ENCODE measurements at regions not wholly inside any gene's neighbourhood (a gene's known extent, or its start where the extent isn't known, plus 50 kb on each side); places are given as distances from the start of the nearest gene placed in this dataset.

DNA sequence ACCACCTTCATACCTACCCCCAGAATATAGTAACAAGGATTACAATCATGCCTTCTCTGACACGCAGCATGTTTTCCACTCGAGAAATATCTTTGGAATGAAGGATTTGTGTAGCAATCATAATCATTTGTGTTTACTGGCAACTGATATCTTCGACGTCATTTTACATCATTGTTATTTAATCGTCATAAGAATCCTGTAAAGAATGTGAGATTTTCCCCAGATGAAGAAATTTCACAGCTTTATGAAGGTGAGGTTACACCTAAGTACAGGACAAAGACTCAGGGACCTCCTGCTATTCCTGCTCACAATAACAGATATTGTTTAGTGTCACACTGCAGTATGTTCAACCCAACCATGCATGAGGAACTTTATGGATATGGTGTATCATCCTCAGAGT, 198.2 kb upstream of the LDB2 start:
- H3K4me3 ChIP-seq (ENCODE audit: low read length), result no peak overlapping the region
- no peaks in the 10 kb centered on the region for H3K36me3 ChIP-seq (ENCODE audit: insufficient read depth, low read depth, low read length)
- no peaks in the 10 kb centered on the region for H3K27me3 ChIP-seq (ENCODE audit: insufficient read depth, low read length)
- H3K9ac ChIP-seq (ENCODE audit: low read depth, low read length), result no peak overlapping the region
- H3K4me1 ChIP-seq (ENCODE audit: insufficient read depth, low read length), result peaks cover 8% of the 10 kb centered on the region; the same call in 1 of the 2 replicates
- no peak overlapping the region for H3K27ac ChIP-seq (ENCODE audit: low read length)
- no peaks in the 10 kb centered on the region for H3K9me3 ChIP-seq (ENCODE audit: insufficient read depth, low read depth, low read length)

DNA sequence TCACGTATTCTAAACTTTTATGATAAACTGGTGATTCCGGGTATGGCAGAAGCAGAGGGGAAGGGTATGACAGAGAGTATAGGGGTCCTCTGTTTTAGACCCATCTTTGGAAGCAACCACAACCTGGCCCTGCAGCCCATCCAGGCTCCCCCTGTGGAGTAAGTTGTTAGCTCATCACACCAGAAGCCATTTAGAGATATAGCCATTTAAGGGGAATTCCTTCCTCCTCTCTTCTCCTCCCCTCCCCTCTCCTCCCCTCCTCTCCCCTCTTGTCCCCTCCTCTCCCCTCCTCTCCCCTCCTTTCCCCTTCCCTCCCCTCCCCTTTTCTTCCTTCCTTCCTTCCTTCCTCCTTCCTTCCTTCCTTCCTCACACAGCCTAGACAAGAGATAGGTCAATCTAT, 197.3 kb upstream of the LDB2 start:
- no peaks in the 10 kb centered on the region for H3K27me3 ChIP-seq (ENCODE audit: insufficient read depth, low read length)
- H3K4me1 ChIP-seq (ENCODE audit: insufficient read depth, low read length), result peaks cover 8% of the 10 kb centered on the region; the same call in 1 of the 2 replicates
- H3K9ac ChIP-seq (ENCODE audit: low read depth, low read length), result no peak overlapping the region

GRCh38 chr4:17094876-17095210, 196.4 kb upstream of the LDB2 start:
- H3K4me3 ChIP-seq (ENCODE audit: low read length), result no peak overlapping the region
- no peak overlapping the region for H3K9ac ChIP-seq (ENCODE audit: low read depth, low read length)
- peaks cover 8% of the 10 kb centered on the region; the same call in 1 of the 2 replicates for H3K4me1 ChIP-seq (ENCODE audit: insufficient read depth, low read length)
- no peaks in the 10 kb centered on the region for H3K9me3 ChIP-seq (ENCODE audit: insufficient read depth, low read depth, low read length)
- no peaks in the 10 kb centered on the region for H3K27me3 ChIP-seq (ENCODE audit: insufficient read depth, low read length)
- no peak overlapping the region for H3K27ac ChIP-seq (ENCODE audit: low read length)
- H3K36me3 ChIP-seq (ENCODE audit: insufficient read depth, low read depth, low read length), result no peaks in the 10 kb centered on the region

More for the DNA sequence above, 197.3 kb upstream of the LDB2 start:
- H3K9me3 ChIP-seq (ENCODE audit: insufficient read depth, low read depth, low read length), result no peaks in the 10 kb centered on the region
- H3K4me3 ChIP-seq (ENCODE audit: low read length), result no peak overlapping the region
- no peak overlapping the region for H3K27ac ChIP-seq (ENCODE audit: low read length)
- no peaks in the 10 kb centered on the region for H3K36me3 ChIP-seq (ENCODE audit: insufficient read depth, low read depth, low read length)

DNA sequence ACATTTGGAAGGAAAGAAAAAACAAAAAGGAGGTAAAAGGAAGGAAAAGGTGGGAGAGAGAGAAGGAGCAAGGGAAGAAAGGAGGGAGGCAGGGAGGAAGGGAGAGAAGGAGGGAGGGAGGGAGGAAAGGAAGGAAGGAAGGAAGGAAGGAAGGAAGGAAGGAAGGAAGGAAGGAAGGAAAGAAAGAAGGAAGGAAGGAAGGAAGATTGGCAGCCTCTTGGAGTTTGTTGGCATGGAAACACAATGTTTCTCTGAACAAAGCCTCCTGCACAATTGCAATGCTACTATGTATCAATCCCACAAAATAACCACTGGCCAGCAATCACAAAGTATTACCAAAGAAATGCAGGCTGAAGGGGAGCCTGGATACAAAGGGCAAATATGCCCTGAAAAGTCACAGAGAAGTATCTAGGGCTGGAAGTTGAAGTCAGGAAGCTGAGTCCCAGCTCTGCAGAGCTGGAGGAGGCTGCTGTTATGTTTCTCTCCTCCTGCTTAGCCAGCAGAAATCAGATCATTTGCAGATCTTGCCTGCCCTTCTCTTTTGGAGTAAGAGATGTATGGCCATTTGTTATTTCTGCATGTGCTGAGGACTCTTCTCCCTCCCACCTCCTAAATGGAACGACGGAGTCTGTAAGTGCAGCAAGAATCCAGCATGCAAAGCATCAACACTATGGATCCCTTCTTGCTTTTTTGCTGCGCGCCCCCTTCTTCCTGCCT, 195.9 kb upstream of the LDB2 start:
- no peak overlapping the region for H3K9ac ChIP-seq (ENCODE audit: low read depth, low read length)
- no peak overlapping the region for H3K4me3 ChIP-seq (ENCODE audit: low read length)
- no peak overlapping the region for H3K27ac ChIP-seq (ENCODE audit: low read length)
- H3K27me3 ChIP-seq (ENCODE audit: insufficient read depth, low read length), result no peaks in the 10 kb centered on the region
- H3K4me1 ChIP-seq (ENCODE audit: insufficient read depth, low read length), result peaks cover 8% of the 10 kb centered on the region; the same call in 1 of the 2 replicates
- no peaks in the 10 kb centered on the region for H3K36me3 ChIP-seq (ENCODE audit: insufficient read depth, low read depth, low read length)
- H3K9me3 ChIP-seq (ENCODE audit: insufficient read depth, low read depth, low read length), result no peaks in the 10 kb centered on the region

GRCh38 chr4:17093481-17093880, 195.0 kb upstream of the LDB2 start:
- Histone ChIP-seq H3K9ac (ENCODE audit: low read depth, low read length) (no peak overlapping the region), H3K27ac (ENCODE audit: low read length) (no peak overlapping the region)

DNA sequence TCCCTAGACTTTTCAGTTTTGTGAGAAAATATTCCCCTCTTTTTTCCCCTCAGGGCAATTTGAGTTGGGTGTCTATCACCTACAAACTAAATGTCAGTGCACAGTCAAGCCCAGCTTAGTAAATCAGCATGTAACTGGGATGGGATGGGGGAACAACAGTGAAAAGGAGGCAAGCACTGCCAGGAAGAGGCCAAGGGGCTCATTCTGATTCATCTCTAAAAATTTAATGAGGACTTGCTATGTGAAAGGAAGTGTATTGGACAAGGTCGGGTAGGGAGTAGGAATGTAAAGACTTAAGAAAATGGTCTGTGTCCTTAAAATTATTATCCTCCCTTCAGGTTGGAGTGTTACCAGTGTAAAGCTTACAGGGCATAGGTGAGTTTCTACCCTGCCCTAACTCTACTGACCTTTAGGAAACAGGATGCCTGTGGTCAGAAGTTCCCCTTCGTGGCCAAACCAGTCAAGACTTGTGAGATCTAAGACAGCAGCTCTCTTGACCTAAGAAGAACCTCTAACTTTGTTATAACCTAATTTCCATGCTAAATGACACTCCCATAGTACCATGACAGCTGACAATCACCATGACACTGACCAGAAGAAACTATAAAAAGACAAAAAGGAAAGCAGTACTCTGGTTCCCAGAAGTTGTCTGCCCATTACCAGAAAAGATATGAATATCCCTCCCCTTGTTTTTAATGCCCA, 194.4 kb upstream of the LDB2 start:
- Histone ChIP-seq H3K9me3 (ENCODE audit: insufficient read depth, low read depth, low read length) (no peaks in the 10 kb centered on the region), H3K4me1 (ENCODE audit: insufficient read depth, low read length) (peaks cover 8% of the 10 kb centered on the region; the same call in 1 of the 2 replicates), H3K4me3 (ENCODE audit: low read length) (no peak overlapping the region), H3K36me3 (ENCODE audit: insufficient read depth, low read depth, low read length) (no peaks in the 10 kb centered on the region), H3K9ac (ENCODE audit: low read depth, low read length) (no peak overlapping the region), H3K27me3 (ENCODE audit: insufficient read depth, low read length) (no peaks in the 10 kb centered on the region), H3K27ac (ENCODE audit: low read length) (no peak overlapping the region)

More at GRCh38 chr4:17093481-17093880, 195.0 kb upstream of the LDB2 start:
- peaks cover 8% of the 10 kb centered on the region; the same call in 1 of the 2 replicates for H3K4me1 ChIP-seq (ENCODE audit: insufficient read depth, low read length)
- no peaks in the 10 kb centered on the region for H3K9me3 ChIP-seq (ENCODE audit: insufficient read depth, low read depth, low read length)
- no peaks in the 10 kb centered on the region for H3K27me3 ChIP-seq (ENCODE audit: insufficient read depth, low read length)
- no peaks in the 10 kb centered on the region for H3K36me3 ChIP-seq (ENCODE audit: insufficient read depth, low read depth, low read length)
- H3K4me3 ChIP-seq (ENCODE audit: low read length), result no peak overlapping the region

DNA sequence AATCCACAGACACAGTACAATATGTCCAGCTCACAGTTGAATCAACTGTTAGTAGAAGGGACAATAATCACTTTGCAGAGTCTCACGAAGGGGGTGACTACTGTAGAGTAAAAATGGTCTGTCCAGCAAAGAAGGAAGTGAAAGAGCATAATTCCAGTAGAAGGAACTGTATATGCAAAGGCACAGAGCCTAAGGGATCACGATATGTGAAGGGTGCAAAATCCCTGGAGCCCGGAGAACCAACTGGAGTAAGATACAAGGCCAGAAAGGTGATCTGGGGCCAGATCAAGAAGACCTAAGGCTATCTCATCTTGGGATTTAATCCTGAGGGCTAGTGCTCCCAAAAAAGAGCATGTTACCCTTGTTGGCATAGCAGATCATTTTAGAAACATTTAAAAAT, 192.7 kb upstream of the LDB2 start:
- no peak overlapping the region for H3K9ac ChIP-seq (ENCODE audit: low read depth, low read length)
- H3K4me3 ChIP-seq (ENCODE audit: low read length), result no peak overlapping the region
- no peaks in the 10 kb centered on the region for H3K9me3 ChIP-seq (ENCODE audit: insufficient read depth, low read depth, low read length)
- no peaks in the 10 kb centered on the region for H3K27me3 ChIP-seq (ENCODE audit: insufficient read depth, low read length)
- H3K36me3 ChIP-seq (ENCODE audit: insufficient read depth, low read depth, low read length), result no peaks in the 10 kb centered on the region
- H3K27ac ChIP-seq (ENCODE audit: low read length), result no peak overlapping the region
- peaks cover 2% of the 10 kb centered on the region; the same call in 1 of the 2 replicates for H3K4me1 ChIP-seq (ENCODE audit: insufficient read depth, low read length)

DNA sequence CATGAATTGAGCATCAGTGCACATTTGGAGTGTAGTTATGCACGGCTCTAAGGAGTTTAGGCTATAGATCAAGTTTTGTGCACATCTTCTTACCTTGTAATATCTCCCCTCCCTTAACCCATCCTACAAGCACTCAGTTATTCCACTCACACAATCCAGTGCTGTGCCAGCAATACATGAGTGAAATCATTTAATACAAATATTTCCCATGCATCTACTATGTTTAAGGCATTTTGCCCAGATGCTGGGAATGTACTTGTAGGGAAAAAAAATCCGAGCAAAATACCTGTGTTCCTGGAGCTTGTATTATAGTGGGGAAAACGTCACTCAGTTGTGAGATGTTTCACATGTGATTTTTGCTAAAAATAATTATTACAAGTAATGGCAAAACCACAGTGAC, 191.6 kb upstream of the LDB2 start:
- Histone ChIP-seq H3K36me3 (ENCODE audit: insufficient read depth, low read depth, low read length) (no peaks in the 10 kb centered on the region), H3K4me3 (ENCODE audit: low read length) (no peak overlapping the region), H3K27ac (ENCODE audit: low read length) (no peak overlapping the region), H3K27me3 (ENCODE audit: insufficient read depth, low read length) (no peaks in the 10 kb centered on the region), H3K4me1 (ENCODE audit: insufficient read depth, low read length) (no peaks in the 10 kb centered on the region), H3K9ac (ENCODE audit: low read depth, low read length) (no peak overlapping the region), H3K9me3 (ENCODE audit: insufficient read depth, low read depth, low read length) (no peaks in the 10 kb centered on the region)

DNA sequence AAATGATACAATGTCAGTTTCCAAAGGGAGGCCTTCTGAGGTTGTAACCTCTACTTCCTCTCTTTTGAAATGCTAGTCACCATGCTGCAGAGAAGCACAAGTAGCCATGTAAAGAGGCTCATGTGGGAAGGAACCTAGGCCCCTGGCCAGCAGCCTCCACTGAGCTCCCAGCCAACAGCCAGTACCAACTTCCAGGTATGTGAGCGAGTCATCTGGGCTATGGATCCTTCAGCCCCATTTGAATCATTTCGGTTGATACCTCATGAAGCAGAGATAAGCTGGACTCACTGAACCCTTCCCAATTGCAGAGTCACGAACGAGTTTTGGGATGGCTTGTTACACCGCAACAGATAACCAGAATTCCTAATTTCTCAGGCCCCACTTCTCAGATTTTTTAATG, 187.0 kb upstream of the LDB2 start:
- Histone ChIP-seq H3K4me1 (ENCODE audit: insufficient read depth, low read length) (no peaks in the 10 kb centered on the region), H3K4me3 (ENCODE audit: low read length) (no peak overlapping the region), H3K36me3 (ENCODE audit: insufficient read depth, low read depth, low read length) (no peaks in the 10 kb centered on the region), H3K9ac (ENCODE audit: low read depth, low read length) (no peak overlapping the region), H3K27ac (ENCODE audit: low read length) (no peak overlapping the region), H3K27me3 (ENCODE audit: insufficient read depth, low read length) (no peaks in the 10 kb centered on the region), H3K9me3 (ENCODE audit: insufficient read depth, low read depth, low read length) (no peaks in the 10 kb centered on the region)

DNA sequence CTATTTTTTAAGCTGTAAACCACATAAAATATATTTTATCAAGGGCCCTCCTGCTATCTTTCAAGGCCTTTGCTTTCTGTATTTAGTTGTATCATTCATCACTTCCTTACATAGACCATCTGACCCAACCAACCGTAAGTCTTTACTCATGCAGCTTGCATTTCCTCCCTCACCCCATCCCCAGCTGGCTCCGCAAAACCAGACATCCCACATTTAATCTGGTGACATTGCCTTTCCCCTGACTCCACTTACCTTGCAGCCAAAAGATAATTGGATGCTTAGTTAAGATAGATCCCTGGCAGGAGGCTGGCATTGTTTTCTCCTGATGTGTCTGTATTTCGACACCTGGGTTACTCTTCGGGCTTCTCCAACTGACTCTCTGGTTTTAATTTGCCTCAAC, 183.7 kb upstream of the LDB2 start:
- no peaks in the 10 kb centered on the region for H3K9me3 ChIP-seq (ENCODE audit: insufficient read depth, low read depth, low read length)
- H3K36me3 ChIP-seq (ENCODE audit: insufficient read depth, low read depth, low read length), result no peaks in the 10 kb centered on the region
- H3K27me3 ChIP-seq (ENCODE audit: insufficient read depth, low read length), result no peaks in the 10 kb centered on the region
- H3K4me3 ChIP-seq (ENCODE audit: low read length), result no peak overlapping the region
- H3K27ac ChIP-seq (ENCODE audit: low read length), result no peak overlapping the region
- H3K9ac ChIP-seq (ENCODE audit: low read depth, low read length), result no peak overlapping the region
- no peaks in the 10 kb centered on the region for H3K4me1 ChIP-seq (ENCODE audit: insufficient read depth, low read length)

DNA sequence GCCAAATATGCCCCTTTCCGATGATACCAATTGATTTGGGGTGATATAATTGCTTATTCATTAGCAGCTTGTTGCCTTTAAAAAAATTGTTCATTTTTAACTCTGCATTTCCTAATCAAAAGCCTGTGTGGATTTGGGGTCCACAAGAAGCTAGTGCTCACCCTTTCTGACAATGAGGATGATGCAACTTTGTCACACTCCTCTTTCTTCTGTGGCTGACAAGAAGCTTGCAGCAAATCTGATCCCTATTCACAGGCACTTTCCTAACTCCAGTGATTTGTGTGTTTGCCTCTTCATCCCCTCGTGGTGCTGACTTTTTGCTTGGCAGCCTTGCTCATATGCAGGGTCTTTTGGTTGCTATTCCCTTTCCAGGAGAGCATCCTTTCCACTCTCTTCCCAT, 182.7 kb upstream of the LDB2 start:
- Histone ChIP-seq H3K9me3 (ENCODE audit: insufficient read depth, low read depth, low read length) (no peaks in the 10 kb centered on the region), H3K27ac (ENCODE audit: low read length) (no peak overlapping the region), H3K27me3 (ENCODE audit: insufficient read depth, low read length) (no peaks in the 10 kb centered on the region), H3K36me3 (ENCODE audit: insufficient read depth, low read depth, low read length) (no peaks in the 10 kb centered on the region), H3K4me3 (ENCODE audit: low read length) (no peak overlapping the region), H3K4me1 (ENCODE audit: insufficient read depth, low read length) (no peaks in the 10 kb centered on the region), H3K9ac (ENCODE audit: low read depth, low read length) (no peak overlapping the region)

DNA sequence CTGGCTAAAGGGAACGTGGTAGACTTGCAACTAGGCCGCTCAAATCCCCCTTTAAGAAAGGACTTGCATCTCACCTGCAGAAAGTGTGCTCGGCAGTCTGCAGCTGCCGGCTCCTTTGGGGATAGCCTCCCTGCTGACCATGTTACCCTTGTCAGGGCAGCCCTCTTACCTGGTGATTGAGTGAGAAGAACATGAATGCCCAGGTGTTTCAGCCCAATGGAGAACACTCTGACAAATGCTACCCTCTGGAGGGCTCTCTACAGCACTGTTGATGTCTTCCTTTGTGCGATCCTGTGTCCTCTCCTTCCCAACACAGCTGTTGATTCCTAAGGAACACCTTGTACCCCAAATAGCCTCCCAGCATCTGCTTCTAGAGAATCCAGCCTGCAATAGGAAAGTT, 178.7 kb upstream of the LDB2 start:
- Histone ChIP-seq H3K36me3 (ENCODE audit: insufficient read depth, low read depth, low read length) (no peaks in the 10 kb centered on the region), H3K27ac (ENCODE audit: low read length) (no peak overlapping the region), H3K9me3 (ENCODE audit: insufficient read depth, low read depth, low read length) (no peaks in the 10 kb centered on the region), H3K4me1 (ENCODE audit: insufficient read depth, low read length) (no peaks in the 10 kb centered on the region), H3K9ac (ENCODE audit: low read depth, low read length) (no peak overlapping the region), H3K4me3 (ENCODE audit: low read length) (no peak overlapping the region), H3K27me3 (ENCODE audit: insufficient read depth, low read length) (no peaks in the 10 kb centered on the region)

Data from iPS-20b (cell line).